ENCODE measurements at regions not wholly inside any gene's neighbourhood (a gene's known extent, or its start where the extent isn't known, plus 50 kb on each side); places are given as distances from the start of the nearest gene placed in this dataset.
"Not testable (repeated sequence)": the region's sequence is repeated elsewhere in the genome, so short reads cannot be mapped to it uniquely, and the experiment has no call there.

- DNase-seq, result no peak
- Histone ChIP-seq H3K36me3 (no peaks in the 10 kb centered on the region), H3K27me3 (no peaks in the 10 kb centered on the region), H3K4me3 (no peak overlapping the region), H3K4me1 (no peaks in the 10 kb centered on the region), H3K9me3 (no peaks in the 10 kb centered on the region), H3K27ac (no peak overlapping the region)
- TF ChIP-seq CTCF (IDR thresholded peaks at IDR 0.05), result no peak
- intact Hi-C loops (cut with DNase I; ENCODE audit: low total_unique reads), result no loop called here
Observed at GRCh38 chr10:64867501-64867962, 1346.3 kb downstream of the REEP3 start.

GRCh38 chr10:64873088-64873487, 1351.9 kb downstream of the REEP3 start:
- TF ChIP-seq CTCF (IDR thresholded peaks at IDR 0.05), result no peak
- H3K36me3 ChIP-seq, result no peaks in the 10 kb centered on the region
- H3K4me1 ChIP-seq, result no peaks in the 10 kb centered on the region
- no peaks in the 10 kb centered on the region for H3K9me3 ChIP-seq
- H3K27ac ChIP-seq, result no peak overlapping the region
- no peaks in the 10 kb centered on the region for H3K27me3 ChIP-seq
- intact Hi-C loops (cut with DNase I; ENCODE audit: low total_unique reads), result no loop called here
- DNase-seq, result no peak
- H3K4me3 ChIP-seq, result no peak overlapping the region

GRCh38 chr10:64873959-64874358, 1352.8 kb downstream of the REEP3 start:
- intact Hi-C loops (cut with DNase I; ENCODE audit: low total_unique reads), result no loop called here

GRCh38 chr10:64880546-64880945, 1359.3 kb downstream of the REEP3 start:
- Histone ChIP-seq H3K27ac (no peak overlapping the region), H3K27me3 (no peaks in the 10 kb centered on the region), H3K9me3 (no peaks in the 10 kb centered on the region), H3K36me3 (no peaks in the 10 kb centered on the region), H3K4me1 (no peaks in the 10 kb centered on the region), H3K4me3 (no peak overlapping the region)
- DNase-seq, result no peak
- intact Hi-C loops (cut with DNase I; ENCODE audit: low total_unique reads), result no loop called here
- no peak for TF ChIP-seq CTCF (IDR thresholded peaks at IDR 0.05)

More at GRCh38 chr10:64873959-64874358, 1352.8 kb downstream of the REEP3 start:
- Histone ChIP-seq H3K27ac (no peak overlapping the region), H3K36me3 (no peaks in the 10 kb centered on the region), H3K4me3 (no peak overlapping the region), H3K4me1 (no peaks in the 10 kb centered on the region), H3K27me3 (no peaks in the 10 kb centered on the region), H3K9me3 (no peaks in the 10 kb centered on the region)
- DNase-seq, result no peak
- TF ChIP-seq CTCF (IDR thresholded peaks at IDR 0.05), result no peak

GRCh38 chr10:64881257-64881656, 1360.1 kb downstream of the REEP3 start:
- Histone ChIP-seq H3K4me1 (no peaks in the 10 kb centered on the region), H3K36me3 (no peaks in the 10 kb centered on the region), H3K4me3 (no peak overlapping the region), H3K9me3 (no peaks in the 10 kb centered on the region), H3K27me3 (no peaks in the 10 kb centered on the region), H3K27ac (no peak overlapping the region)
- DNase-seq, result no peak
- intact Hi-C loops (cut with DNase I; ENCODE audit: low total_unique reads), result no loop called here
- no peak for TF ChIP-seq CTCF (IDR thresholded peaks at IDR 0.05)

- intact Hi-C loops (cut with DNase I; ENCODE audit: low total_unique reads), result no loop called here
- no peak for DNase-seq
Observed at GRCh38 chr10:64896582-64896981, 1375.4 kb downstream of the REEP3 start.

GRCh38 chr10:64906311-64906710, 1385.1 kb downstream of the REEP3 start:
- H3K9me3 ChIP-seq; H3K27ac ChIP-seq; H3K4me3 ChIP-seq; intact Hi-C loops (cut with DNase I; ENCODE audit: low total_unique reads); H3K36me3 ChIP-seq; DNase-seq; H3K4me1 ChIP-seq; H3K27me3 ChIP-seq: not testable (repeated sequence)

More at GRCh38 chr10:64896582-64896981, 1375.4 kb downstream of the REEP3 start:
- H3K27me3 ChIP-seq, result no peaks in the 10 kb centered on the region
- no peak overlapping the region for H3K4me3 ChIP-seq
- no peaks in the 10 kb centered on the region for H3K4me1 ChIP-seq
- no peak overlapping the region for H3K27ac ChIP-seq
- no peak for TF ChIP-seq CTCF (IDR thresholded peaks at IDR 0.05)
- no peaks in the 10 kb centered on the region for H3K9me3 ChIP-seq
- no peaks in the 10 kb centered on the region for H3K36me3 ChIP-seq

- H3K27me3 ChIP-seq; H3K27ac ChIP-seq; intact Hi-C loops (cut with DNase I; ENCODE audit: low total_unique reads); H3K4me3 ChIP-seq; H3K4me1 ChIP-seq; H3K9me3 ChIP-seq; DNase-seq; H3K36me3 ChIP-seq: not testable (repeated sequence)
Observed at GRCh38 chr10:64924306-64924705, 1403.1 kb downstream of the REEP3 start.
